ENCODE measurements at regions not wholly inside any gene's neighbourhood (a gene's known extent, or its start where the extent isn't known, plus 50 kb on each side); places are given as distances from the start of the nearest gene placed in this dataset.
"Not testable (repeated sequence)": the region's sequence is repeated elsewhere in the genome, so short reads cannot be mapped to it uniquely, and the experiment has no call there.

GRCh38 chr4:3634894-3635820 lies 102.9 kb upstream of the LRPAP1 start:
- no peak for DNase-seq (ENCODE audit: low read depth, low spot score)

DNA sequence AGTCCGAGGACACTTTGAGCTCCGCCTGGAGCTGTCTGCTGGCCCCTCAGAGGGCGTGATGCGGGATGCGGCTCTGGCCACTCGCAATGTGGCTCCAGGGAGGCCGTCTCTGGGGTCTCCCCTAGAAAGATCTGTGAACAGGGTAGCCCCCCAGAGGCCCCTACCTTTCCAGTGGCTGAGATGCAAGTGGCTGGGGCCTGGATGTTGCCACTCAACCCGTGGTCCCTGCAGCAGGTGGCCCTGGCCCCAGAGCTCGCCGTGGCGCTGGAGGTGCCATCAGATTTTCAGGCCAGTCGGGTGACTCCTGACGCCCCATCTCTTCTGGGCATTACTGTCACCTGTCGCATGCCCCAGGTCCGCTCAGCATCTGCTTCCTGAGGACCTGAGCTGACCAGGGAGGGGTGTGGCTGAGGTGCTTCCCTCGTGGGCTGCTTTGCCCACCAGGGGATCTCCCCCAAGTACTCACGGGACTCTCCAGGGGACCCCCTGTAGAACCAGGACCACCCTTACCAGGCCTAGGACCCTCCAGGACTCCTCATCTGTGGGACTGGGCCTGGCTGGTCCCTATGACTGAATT lies 102.1 kb upstream of the LRPAP1 start:
- DNase-seq (ENCODE audit: low read depth, low spot score) = no peak

DNA sequence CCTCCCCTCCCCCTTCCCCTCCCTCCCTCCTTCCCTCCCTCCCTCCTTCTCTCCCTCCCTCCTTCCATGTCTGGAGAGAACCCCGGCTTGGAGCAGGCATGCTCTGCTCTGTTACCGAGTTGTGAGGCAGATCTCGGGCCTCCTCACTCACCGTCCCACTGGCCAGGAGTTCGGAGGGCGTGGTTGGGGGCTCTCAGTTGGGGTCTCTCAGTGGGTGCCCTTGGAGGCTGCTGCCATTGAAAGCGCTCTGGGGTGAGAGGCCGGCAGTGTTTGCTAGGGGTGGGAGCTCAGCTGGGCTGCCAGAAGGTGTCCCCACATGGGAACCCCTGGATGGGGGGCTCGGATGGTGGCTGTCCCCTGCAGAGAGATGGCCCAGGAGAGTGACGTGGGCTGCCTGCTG lies 101.1 kb upstream of the LRPAP1 start:
- DNase-seq (ENCODE audit: low read depth, low spot score) = not testable (repeated sequence)

- not testable (repeated sequence) for DNase-seq (ENCODE audit: low read depth, low spot score)
Observed at GRCh38 chr4:3632794-3633193, 100.6 kb upstream of the LRPAP1 start.

DNA sequence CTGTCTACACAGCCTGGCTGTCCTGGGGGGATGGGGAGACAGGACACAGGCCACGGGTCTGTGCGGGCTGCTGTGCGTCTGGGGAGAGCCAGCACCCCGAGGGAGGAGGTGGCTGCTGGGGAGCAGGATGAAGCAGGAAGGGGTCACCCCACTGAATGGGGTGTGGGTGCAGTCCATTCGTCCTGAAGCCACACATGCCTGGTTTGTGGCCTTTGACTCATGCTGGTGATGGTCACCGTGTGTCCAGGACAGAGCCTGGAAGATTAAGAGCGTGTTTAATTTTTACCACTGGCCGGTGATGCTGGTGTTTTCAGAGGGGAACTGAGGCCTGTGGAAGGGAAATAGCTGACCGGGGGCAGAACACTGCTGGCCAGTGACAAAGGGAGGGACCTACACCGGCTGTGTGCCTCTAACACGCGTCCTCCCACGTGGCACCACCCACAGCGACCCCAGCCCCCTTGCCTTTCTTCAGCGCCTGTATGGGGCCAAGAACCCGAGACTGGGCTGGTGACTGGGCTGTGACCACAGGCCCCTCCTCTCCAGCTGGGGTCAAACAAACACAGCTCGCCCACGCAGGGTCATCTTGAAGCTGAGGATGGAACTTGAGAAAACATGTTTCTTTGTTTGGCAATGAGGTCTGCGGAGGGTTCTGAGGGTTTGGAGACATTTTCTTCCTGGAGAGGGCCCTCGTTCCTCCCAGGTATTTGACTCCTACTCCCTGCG lies 99.5 kb upstream of the LRPAP1 start:
- not testable (repeated sequence) for DNase-seq (ENCODE audit: low read depth, low spot score)

DNA sequence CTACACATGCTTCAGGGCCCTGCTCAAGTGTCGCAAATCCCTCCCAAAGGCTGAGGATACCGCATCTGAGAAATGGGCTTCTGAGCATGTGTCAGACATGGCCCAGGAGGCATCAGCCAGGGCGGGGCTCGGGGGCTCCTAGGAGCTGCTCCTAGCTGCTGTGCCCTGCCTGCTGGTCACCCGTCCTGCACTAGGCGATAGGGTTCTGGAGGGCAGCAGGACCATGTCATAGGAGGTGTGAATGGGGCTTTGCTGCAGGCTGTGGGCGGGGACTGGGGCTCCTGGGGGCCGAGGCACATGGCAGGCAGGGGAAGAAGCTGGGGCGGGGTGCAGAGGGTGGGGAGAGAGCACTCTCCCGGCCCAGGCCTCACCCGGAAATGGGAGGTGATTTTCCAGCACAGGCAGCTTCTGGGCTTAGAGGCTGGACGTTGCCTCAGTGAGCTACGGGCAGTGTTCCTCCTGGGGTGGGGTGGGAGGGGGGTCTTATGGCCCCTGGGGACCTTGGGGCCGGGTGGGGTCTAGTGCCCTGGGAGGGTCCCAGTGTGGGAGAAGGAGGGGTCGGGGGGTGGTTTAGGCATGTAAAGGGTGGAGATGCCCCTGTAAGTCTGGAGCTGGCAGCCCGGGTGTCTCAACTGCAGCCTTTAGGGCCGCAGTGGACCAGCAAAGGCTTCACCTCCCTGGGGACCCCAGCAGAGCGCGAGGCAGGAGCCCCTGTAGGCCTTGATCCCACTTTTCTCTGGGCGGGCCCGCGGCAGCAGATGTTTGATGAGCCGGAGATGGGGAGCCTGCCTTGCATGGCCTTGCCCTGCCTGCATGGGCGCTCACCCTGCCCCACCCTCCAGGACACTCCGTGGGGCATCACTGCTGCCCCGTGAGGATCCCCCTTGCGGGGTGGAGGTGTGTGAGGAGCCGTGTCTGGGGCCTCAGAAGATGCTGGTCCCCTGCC lies 98.6 kb upstream of the LRPAP1 start:
- DNase-seq (ENCODE audit: low read depth, low spot score) = no peak

GRCh38 chr4:3630136-3630597 lies 97.9 kb upstream of the LRPAP1 start:
- no peak for DNase-seq (ENCODE audit: low read depth, low spot score)

DNA sequence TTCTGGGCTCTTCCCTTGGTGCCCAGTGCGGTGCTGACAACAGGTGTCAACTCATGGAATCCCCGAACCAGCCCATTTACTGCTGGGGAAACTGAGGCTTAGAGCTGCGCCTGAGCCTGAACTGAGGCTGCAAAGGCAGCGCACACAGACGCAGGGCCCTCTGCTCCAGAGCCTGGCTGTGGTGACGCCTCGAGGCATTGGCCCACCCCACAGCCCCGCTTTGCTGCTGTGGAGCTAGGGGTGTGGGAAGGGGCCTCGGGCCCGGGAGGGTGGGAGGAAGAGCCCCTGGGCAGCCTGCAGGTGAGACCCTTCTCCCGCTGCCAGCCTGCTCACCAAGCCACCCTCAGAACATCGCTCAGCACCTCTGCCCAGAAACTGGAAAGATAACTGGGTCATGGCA lies 97.4 kb upstream of the LRPAP1 start:
- DNase-seq (ENCODE audit: low read depth, low spot score) = no peak

- DNase-seq (ENCODE audit: low read depth, low spot score) = not testable (repeated sequence)
Observed at GRCh38 chr4:3629176-3629575, 97.0 kb upstream of the LRPAP1 start.

DNA sequence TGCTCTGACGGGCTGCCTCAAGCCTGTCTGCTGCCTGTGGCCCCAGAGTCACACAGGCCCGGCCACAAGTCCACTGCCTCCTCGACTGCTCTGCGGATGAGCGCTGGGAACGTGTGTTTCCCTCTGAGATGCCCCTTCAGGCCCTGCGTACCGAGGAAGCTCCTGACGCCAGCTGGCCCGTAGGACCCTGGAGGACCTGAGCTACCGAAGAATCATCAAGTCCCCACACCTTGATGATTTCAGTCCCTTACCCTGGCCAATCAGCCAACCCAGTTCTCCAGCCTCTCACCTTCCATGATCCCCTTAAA lies 96.6 kb upstream of the LRPAP1 start:
- no peak for DNase-seq (ENCODE audit: low read depth, low spot score)

- DNase-seq (ENCODE audit: low read depth, low spot score) = not testable (repeated sequence)
Observed at GRCh38 chr4:3627967-3628867, 96.0 kb upstream of the LRPAP1 start.

- not testable (repeated sequence) for DNase-seq (ENCODE audit: low read depth, low spot score)
Observed at GRCh38 chr4:3627456-3627855, 95.2 kb upstream of the LRPAP1 start.

GRCh38 chr4:3626131-3626884 lies 94.1 kb upstream of the LRPAP1 start:
- DNase-seq (ENCODE audit: low read depth, low spot score) = not testable (repeated sequence)

DNA sequence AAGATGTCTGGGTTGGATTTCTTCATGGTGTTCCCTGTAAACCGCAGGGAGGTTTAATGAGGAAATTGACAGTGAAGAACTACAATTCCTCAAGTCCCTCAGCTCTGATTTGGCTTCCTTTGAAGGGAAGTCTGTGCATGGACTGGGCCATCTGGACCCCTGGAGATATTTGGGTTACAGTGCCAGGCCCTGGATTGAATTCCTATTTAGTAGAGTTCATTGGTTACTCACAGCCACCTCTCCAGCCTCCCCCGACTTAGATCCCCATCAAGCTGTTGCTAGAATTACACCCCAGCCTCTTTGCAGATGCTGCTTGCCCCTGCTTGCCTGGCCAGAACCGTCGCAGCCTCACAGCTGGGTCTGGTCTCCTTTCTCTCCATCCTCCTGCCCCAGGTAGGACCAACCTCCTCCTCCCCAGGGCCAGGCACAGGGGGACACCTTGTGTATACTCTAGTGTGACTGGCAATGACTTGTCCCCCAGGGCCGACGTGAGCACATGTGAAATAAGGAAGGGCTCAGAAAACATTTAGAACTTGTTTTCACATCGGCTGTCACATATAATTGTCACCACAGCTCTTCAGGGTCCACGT lies 93.2 kb upstream of the LRPAP1 start:
- not testable (repeated sequence) for DNase-seq (ENCODE audit: low read depth, low spot score)

DNA sequence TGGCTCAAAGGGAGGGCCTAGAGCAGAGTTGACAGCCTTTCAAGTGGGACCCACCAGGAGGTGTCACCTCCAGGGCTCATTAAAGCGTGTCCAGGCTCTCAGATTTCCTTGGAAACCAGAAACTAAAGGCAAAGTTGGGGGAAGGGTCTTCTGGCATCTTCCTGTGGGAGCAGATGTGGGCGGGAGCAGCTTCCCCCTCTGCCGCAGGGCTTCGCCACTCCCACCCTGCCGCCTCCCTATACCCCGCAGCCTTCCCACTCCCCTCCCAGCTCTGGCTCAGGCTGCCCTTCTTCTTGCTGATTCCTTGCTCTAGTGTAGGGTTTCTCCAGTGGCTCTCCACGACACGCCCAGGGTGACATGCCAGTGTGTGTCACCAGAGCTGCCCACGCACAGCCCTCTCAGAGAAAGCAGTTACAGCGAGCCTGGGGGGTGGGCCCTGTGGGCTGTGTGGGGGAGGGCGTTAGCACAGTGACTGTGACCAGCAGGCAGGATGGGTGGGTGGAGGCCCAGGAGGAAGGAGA lies 91.6 kb upstream of the LRPAP1 start:
- DNase-seq (ENCODE audit: low read depth, low spot score) = peak; percentile 3

DNA sequence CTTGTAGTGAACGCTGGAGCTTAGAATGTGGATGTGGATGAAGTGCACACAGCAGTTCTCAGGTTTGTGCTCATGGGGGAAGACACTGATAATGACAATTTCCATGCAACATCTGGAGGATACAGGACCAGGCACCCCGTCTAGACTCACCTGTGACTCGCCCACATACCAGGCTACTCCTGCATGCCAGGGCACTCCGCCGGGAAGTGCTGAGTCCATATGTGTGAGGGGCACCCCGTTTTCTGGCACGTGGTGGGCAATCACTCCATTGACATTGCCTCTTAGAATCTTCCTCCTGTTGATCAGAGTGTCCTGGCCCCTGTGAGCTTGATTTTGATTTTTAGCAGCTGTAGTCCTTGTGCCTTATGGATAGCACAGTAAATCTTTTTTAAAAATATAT lies 90.9 kb upstream of the LRPAP1 start:
- DNase-seq (ENCODE audit: low read depth, low spot score) = no peak

DNA sequence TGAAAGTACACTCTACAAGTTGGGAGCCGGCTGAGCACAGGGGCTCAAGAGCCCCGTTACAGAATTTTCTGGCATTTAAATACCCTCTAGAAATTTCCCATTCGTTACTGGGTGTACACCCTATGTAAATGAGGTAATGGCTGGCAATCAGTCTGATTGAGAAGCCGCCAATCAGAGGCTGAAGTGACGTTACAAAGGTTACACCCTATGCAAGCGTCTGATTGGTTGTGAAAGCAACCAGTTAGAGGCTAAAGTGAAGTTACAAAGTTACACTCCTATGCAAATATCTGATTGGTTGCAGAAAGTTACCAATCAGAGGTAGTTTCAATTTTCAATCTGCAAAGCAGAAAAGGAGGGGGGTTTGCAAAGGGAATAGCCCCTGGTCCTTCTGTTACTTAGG lies 88.1 kb upstream of the LRPAP1 start:
- not testable (repeated sequence) for DNase-seq (ENCODE audit: low read depth, low spot score)

DNA sequence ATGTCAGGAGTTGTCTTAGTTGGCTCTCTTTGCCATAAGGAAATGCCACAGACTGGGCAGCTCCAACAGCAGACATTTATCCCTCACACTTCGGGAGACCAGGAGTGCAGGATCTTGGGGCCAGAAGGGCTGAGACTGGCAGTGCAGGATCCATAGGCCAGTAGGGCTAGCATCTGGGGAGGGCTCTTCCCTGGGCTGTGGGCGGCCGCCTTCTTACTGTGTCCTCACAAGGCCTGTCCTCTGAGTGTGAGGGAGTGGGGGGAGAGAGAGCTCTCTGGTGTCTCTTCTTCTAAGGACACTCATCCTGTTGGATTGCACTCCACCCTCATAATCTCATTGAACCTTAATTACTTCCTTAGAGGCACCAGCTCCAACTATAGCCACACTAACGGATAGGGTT lies 87.5 kb upstream of the LRPAP1 start:
- DNase-seq (ENCODE audit: low read depth, low spot score) = not testable (repeated sequence)

DNA sequence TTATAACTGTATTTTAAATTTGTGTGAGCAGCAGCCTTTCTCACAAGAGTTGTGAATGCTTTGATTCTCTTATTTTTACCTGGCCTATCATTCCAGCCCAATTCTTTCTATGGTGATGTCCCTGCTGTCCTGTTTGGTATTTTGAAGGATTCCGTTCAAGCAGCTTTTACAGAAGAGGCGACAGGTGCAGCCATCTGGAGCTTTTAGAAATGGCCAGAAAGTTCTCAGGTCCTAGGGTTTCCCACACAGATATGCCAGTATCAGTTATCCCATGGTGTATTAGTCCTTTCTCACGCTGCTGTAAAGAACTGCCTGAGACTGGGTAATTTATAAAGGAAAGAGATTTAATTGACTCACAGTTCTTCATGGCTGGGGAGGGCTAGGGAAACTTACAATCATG lies 86.1 kb upstream of the LRPAP1 start:
- not testable (repeated sequence) for DNase-seq (ENCODE audit: low read depth, low spot score)
